Superior temporal gyrus (tissue), 1 donor: ENCODE measurements at regions not wholly inside any gene's neighbourhood (a gene's known extent, or its start where the extent isn't known, plus 50 kb on each side); places are given as distances from the start of the nearest gene placed in this dataset.

Experiments
- DNase-seq: peaks from one replicate; pipeline ENCODE4 v3.0.0-alpha.2; 2016; ENCODE audit errors: extremely low spot score

DNA sequence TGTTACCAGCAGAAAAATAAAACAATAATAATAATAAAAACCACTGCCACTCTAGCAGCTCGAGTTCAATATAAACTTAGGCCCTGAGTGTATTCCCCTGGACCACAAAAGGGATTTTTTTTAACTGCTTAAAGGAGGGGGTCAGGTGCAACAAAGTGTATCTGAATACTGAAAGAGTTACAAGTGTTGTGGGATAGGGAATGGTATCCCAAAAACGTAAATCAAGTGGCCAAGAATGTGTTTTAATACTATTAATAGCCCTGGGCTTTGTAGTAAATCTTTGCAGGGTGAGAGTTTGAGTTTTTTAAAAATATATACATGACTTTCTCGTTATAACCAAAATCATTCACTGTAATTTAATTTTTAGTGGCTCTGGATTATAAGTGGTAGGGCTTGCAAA is 860.1 kb upstream of the INTU start:
- no peak for DNase-seq

DNA sequence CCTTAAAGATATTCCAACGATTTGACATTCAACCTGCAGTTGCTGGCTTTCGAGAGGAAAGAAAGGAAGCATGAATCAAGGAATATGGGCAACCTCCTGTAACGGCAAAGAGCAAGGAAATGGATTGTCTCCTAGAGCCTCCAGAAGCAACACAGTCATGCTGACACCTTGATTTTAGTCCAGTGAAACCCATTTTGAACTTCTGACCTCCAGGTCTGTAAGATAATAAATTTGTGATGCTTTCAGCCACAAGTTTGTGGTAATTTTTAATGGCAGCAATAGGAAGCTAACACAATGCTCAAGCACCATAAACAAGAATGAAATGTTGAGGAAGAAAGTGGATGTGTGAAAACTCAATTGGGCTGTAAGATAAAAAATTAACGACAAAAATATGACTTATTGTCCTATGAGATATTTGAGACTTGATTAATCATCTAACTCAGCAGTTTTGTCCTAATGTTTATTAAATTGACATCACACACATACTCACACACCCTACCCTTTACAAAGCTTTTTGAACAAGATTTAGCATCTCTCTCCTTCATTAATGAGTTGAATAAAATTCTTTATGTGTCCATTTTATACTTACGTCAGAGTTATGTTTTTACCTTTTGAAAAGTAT is 857.2 kb upstream of the INTU start:
- DNase-seq: no peak

DNA sequence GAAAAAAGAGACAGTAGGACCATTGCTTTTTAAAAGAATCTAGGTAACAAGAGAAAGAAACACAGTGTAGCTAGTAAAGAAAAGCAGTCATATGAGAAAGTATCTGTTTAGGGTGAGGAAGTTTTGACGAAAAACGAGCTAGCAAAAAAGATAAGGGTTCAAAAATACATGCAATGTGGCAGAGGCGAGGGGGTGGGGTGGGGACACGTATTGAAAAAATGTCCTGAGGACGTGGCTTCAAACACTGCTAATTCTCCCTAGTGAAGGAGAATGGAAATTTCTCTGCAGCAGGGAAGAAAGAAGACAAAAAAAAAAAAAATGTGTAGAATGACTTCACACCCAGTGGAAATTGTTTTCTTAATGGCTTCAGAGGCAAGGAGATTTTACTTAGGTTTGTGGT is 856.4 kb upstream of the INTU start:
- DNase-seq: no peak

DNA sequence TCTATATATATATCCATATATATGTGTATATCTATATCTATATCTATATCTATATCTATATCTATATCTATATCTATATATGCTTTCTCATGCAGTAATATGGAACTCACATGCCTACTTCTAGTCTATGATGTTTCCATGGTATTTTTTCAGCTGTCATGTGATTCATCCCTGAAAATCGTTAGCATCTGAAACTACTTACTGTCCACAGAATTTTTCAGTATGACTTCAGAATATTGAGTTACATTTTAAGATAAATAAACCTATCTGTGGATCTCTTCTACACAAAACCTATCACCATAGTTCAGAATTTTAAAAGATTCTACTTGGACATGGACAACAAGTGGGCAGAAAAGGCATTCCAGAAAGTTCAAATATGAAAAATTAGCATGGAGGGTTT is 855.1 kb upstream of the INTU start:
- no peak for DNase-seq

DNA sequence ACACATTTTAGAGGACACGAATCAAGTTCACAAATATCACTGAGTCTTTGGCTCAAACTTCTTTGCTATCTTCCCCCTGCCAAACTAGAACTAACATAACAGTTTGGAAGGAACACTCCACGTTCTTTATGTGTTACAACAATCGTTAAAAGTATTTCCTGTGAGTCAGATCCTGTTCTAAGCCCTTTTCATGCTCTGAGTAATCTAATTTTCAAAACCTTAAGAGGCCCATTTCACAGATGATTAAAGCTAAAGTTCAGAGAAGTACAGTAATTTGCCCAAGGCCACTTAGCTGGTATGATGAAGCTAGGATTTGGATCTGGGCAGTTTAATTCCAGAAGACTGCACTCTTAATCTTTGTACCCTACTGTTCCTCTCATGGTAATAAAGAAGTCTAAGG is 854.4 kb upstream of the INTU start:
- DNase-seq: no peak

DNA sequence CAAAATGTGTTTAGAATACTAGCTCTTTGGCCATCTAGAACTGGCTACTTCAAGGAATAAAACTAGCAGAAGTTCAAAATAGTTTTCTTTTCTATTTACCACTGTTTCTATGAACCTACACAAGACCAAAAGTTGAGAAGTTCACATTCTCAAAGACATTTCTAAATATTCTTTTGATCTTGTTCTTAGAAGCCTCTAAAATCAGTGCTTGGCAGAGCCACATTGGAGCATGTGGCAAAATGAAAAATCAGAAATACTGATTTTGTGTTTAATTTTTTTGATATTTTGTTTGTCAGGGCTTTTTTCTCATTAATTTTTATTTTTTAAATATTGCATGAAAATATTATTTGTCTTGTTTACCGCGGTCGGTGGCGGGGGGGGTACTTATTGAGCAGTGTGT is 853.8 kb upstream of the INTU start:
- DNase-seq: no peak

DNA sequence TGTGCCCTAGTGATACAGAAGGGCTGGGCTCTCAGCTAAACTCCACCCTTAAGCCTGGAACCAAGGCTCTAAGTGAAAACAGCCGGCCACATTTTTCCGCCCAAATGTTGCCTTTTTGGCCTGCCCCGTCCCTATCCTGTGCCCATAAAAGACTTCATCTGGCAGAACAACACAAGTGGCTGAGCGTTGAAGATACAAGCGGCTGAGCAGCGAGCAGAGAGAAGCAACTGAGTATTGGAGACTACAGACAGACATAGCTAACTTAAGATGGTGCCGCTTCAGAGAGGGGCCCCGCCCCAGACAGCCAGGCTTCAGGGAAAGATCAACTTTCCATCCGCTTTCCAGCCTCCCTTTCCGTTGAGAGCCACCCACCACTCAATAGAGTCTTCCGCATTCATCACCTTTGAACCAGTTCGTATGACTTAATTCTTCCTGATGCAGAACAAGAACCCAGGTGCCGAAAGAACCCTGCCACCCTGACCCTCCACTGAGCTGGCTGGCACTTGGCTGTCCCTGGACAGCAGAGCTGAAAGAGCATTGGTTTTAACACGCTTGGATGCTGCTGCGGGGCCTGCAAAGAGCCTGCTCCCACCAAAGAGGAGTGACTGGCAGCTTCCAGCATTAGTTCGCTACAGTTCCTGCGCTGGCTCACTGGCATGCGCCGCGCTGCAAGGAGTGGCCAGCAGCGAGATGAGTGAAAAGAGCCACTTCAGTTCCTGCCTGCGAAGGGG is 853.2 kb upstream of the INTU start:
- no peak for DNase-seq

DNA sequence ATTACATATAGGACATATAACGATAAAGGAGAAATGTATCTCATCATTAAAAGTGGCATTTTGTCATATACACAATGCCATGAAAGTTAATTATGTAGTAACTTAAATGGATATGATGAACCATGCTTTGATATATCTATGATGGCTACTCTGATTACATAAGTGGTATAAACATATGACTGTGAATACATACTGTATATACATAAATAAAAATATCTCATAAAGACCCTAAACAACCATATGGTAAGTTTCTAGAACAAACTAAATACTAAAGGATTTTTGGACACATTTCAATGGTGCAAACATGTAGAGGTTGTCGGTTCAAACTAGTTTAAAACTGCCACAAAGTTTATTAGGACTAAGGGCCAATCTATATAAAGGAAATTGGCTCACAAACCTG is 849.6 kb upstream of the INTU start:
- DNase-seq: no peak

DNA sequence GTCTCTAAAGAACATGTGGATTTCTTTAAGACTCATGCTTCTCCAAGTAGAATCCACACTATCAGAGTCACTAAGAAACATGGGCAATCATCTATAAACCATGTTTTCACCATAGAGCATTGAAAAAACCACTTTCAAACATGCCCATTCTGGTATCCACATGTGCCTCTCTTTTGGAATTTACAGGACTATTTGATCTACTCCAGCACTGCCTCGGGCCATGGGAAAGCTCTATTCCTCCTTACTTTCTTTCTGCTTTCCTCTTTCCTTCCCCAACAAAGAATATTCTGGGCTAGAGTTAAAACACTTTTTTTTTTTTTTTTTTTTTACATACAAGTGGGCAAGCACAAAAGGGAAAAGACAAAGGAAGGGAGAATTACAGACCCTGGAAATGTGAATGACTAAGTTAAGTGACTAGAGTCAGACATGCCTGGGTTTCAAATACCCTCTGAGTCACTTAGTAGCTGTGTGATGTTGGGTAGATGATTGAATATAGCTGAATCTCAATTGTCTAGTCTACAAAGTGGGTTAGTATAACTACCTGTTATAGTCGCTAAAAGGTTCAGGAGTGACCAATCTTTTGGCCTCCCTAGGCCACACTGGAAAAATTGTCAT is 847.7 kb upstream of the INTU start:
- no peak for DNase-seq

DNA sequence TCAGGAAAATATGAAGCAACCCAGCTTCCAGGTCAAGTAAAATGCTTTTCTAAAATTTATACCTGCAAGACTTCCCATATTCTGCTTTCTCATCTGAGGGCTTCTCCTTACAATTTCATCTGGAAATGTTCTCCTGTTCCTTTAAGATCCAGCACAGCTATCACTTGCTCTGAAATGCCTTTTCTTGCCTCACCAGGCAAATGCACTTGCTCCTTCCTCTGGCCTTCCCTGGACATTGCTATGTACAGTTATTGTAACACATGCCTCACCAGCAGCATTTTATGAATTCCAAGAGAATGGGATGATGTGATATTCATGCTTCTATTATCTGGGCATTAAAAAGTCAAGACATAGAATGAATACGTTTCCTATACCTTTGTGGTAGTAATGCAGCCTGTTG is 842.1 kb upstream of the INTU start:
- no peak for DNase-seq

DNA sequence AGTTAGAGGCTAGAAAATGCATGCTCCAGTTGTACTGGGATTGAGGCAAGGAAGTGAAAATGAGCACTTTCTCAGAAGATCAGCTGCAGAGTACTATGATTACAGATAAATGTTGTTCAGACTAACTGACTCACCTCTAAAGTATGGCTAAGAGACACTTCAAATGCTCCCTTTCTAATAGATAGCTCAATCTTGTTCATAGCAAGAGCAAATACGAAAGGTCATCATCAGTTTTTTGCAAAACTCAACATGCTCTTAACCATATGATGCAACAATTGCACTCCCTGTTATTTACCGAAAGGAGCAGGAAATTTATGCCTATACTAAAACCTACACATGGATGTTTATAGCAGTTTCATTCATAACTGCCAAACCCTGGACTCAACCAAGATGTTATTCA is 838.4 kb upstream of the INTU start:
- DNase-seq: no peak

DNA sequence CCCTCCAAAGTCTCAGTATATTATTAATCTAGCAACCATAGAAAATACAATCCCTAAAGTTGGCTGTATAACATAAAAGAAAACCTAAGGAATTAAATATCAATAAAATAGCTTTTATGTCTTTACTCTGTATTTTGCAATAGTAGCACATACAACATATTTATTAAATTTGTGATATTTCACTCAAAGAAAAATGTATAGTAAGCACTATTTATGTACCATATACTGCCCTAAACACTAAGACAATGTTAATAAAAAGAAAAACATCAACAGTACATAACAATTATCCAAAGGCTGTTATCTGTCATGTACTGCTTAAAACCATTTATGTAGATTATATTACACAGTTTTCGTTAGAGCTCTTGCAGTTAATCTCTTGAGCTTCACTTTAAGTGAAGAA is 834.5 kb upstream of the INTU start:
- no peak for DNase-seq

DNA sequence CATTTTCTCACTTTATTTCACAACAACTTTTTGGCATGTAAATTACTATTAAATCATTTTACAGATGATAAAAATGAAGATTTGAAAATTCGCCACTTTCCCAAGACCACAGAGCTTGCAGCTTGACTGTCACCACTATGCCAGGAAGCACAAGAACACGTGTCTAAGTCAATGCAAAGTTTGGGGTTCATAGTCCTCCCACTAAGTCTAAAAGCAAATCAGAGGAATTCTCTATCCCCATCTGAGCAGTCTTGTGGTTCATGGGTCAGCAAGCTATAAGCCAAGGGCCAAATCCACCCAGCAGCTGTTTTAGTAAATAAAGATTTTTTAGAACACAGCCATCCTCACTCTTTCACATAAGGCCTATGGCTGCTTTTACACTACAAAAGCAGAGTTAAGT is 833.3 kb upstream of the INTU start:
- no peak for DNase-seq

DNA sequence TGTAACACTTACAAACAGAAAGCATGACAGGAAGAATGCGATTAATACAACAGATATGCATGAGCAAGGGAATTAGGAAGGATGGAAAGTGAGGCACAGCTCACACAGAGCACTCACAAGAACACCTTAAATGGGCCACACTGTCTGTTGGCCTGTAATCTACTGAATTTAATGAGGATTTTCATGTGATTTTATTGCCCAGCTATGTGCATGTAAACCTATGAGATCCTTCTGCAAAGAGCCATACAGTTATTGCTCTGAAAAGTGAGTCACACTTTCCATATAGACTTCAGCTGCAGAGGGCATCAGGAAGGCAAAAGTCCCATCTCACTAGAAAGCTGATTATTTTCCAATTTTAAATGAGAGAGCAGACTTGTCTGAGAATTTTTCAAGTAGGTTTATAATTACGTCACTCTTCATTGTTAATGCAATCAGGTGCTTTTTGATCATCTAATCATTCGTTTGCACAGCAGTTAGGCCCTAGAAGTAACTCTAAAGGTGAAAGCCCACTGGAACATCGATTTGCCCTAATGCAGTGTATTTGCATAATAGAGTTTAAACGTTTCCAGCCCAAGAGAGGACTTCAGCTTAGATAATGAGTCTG is 832.7 kb upstream of the INTU start:
- no peak for DNase-seq

DNA sequence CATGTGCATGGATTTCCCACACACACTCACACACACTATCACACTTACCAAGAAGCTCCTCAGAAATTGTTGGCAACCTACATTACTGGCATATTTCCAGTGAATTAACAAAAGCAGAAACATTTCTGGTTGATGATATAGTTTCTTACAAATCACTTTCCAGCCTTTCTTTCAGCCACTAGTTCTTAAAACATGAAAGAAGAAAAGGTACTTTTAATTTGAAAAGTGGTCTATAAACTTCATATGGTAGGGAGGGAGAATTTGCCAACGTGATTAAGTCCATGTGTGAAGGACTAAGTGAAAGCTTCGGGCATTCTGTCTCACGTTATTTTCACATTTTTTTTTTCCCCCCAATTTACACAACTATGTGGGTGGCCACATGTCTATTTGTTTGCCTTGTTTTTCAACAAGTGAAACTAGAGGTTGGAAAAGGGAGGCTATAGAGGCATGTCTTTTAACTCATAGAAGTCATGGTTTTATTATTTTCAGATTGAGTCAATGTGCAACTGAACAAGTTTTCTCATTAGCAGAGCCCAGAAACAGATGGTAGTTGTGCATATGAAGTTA is 832.1 kb upstream of the INTU start:
- DNase-seq: no peak

DNA sequence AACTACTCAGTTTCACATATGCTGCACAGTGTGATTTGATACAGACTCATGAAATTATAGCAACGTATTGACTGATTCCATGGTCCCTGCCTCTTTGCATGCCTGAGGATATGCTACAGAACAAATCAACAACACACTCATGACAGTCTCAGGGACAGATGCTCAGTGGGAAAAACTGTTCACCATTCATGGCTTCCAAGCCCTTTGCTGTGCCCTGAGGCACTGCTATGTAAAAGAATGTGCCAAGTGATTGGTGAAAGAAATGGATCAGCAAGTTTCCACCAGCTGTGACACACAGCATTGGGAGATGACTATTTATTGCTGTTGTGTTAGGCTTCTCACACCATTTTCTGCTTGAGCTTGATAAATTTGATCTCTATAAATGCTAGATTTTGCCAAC is 825.6 kb upstream of the INTU start:
- no peak for DNase-seq

DNA sequence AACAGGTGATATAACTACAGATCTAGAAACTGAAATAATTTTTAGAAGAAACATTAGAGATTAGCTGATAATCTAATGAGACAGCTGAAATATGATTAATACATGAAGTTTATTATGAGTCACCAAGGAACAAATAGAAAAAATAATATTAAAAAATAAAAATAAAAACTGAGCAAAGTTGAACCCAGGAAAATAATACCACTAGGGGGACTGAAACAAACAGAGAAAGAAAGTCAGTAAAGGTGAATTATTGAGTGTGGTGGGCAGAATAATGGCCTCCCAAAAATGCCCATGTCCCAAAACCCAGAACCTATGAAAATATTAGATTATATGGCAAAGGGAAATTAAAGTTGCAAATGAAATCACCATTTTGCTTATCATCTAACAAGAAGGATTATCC is 820.7 kb upstream of the INTU start:
- DNase-seq: no peak

DNA sequence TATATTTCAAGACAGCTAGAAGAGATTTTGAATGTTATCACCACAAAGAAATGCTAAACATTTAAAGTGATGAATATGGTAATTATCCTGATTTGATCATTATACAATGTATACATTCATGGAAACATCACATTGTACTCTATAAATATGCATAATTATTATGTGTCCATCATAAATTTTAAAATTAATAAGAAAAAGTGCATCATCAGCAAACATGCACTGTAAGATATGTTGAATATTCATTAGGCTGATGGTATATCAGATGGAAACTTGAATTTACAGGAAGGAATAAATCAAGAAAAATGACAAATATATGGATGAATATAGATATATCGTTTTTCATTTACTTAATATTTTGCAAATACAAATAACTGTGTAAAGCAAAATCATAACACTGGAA is 812.1 kb upstream of the INTU start:
- DNase-seq: no peak

DNA sequence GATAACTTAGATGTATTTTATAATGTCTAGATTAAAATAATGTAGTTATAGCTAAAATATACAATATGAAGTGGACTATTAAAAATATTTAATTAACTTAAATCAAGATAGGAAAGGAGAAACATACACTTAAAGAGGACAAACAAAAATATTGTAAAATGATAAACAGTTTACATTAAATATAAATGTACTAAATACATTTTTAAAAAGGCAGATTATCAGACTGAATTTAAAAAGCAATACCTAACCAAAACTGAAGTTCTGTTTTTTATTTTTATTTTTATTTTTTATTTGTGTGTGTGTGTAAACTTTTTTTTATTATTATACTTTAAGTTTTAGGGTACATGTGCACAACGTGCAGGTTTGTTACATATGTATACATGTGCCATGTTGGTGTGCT is 811.6 kb upstream of the INTU start:
- no peak for DNase-seq

DNA sequence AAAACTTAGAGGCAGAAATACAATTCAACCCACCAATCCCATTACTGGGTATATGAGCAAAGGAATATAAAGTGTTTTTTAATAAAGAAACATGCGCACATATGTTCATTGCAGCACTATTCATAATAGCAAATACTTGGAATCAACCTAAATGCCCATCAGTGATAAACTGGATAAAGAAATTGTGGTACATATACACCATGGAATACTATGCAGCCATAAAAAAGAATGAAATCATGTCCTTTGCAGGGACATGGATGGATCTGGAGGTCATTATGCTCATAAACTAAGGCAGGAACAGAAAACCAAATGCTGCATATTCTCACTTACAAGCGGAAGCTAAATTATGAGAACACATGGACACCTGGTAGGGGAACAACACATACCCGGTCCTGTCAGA is 807.7 kb upstream of the INTU start:
- DNase-seq: no peak

DNA sequence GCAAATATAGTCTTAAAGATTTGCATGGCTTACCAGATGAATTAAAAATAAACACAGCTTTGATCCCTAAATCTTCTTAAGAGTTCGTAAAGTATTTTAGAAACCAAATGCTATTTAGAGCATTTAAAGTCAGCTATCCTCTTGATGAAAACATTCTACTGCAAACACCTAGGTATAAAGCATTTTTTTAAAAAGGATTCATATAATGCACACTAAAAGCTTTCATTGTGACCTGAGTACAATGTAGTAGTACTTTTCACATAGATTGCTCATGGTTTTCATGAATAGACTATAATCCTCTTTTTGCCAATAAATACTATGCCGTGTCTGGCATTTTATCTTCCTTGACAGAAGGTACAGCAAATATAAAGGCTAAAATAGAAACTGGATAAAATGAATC is 805.1 kb upstream of the INTU start:
- DNase-seq: no peak

DNA sequence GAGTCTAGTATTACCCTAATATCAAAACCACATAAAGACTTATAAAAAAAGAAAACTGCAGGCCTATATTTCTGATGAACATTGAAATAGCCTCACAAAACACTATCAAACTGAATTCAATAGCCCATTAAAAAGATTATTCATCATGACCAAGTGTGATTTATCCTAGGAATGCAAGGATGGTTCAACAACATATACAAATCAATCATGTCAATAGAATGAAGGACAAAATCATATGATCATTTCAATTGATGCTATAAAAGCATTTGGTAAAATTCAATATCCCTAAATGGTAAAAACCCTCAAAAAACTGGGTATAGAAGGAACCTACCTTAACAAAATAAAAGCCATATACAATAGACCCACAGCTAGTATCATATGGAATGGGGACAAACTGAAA is 797.9 kb upstream of the INTU start:
- DNase-seq: no peak
